Neural progenitor cell (in vitro differentiated cells): ENCODE measurements at regions not wholly inside any gene's neighbourhood (a gene's known extent, or its start where the extent isn't known, plus 50 kb on each side); places are given as distances from the start of the nearest gene placed in this dataset.
A peak's percentile ranks its signal among the peaks of the same experiment; 100 is the strongest.
"Not testable (repeated sequence)": the region's sequence is repeated elsewhere in the genome, so short reads cannot be mapped to it uniquely, and the experiment has no call there.

Experiments used
- DNase-seq: peaks from one replicate; pipeline ENCODE4 v3.0.0-alpha.2; 2016; ENCODE audit warnings: low spot score
- H2AFZ ChIP-seq: fragments of 200-600 bp; sonication (generic); replicated peaks from 2 replicates; pipeline ENCODE4 v1.6.1; 2016; ENCODE audit warnings: antibody characterized with exemption
- H3F3A ChIP-seq: fragments of 200-600 bp; sonication (generic); 2 replicates; pipeline ENCODE4 v1.6.1; 2016; ENCODE audit warnings: antibody characterized with exemption, low read depth
- H3K27ac ChIP-seq: fragments of 200-600 bp; sonication (generic); 2 replicates; pipeline ENCODE4 v1.5.1; 2016; ENCODE audit warnings: mild to moderate bottlenecking
- H3K27me3 ChIP-seq: fragments of 200-600 bp; sonication (generic); 2 replicates; pipeline ENCODE4 v1.6.1; 2016; ENCODE audit warnings: mild to moderate bottlenecking, moderate library complexity
- H3K36me3 ChIP-seq: fragments of 200-600 bp; sonication (generic); 2 replicates; pipeline ENCODE4 v1.5.1; 2016
- H3K4me1 ChIP-seq: fragments of 200-600 bp; sonication (generic); 2 replicates; pipeline ENCODE4 v1.6.1; 2016; ENCODE audit warnings: mixed run types
- H3K4me2 ChIP-seq: fragments of 200-600 bp; sonication (generic); 2 replicates; pipeline ENCODE4 v1.6.1; 2016
- H3K4me3 ChIP-seq: fragments of 200-600 bp; sonication (generic); 2 replicates; pipeline ENCODE4 v1.5.1; 2016
- H3K79me2 ChIP-seq: fragments of 200-600 bp; sonication (generic); 2 replicates; pipeline ENCODE4 v1.6.1; 2016; ENCODE audit warnings: low read depth
- H3K9ac ChIP-seq: fragments of 200-600 bp; sonication (generic); 2 replicates; pipeline ENCODE4 v1.6.1; 2016
- H3K9me3 ChIP-seq: fragments of 200-600 bp; sonication (generic); 2 replicates; pipeline ENCODE4 v1.5.1; 2016; ENCODE audit warnings: low read depth
- H4K20me1 ChIP-seq: fragments of 200-600 bp; sonication (generic); 2 replicates; pipeline ENCODE4 v1.6.1; 2016; ENCODE audit warnings: low read depth
- H3K27ac Mint-ChIP-seq: 3 replicates; pipeline ENCODE4 v1.8.0; 2021; ENCODE audit warnings: mixed read lengths
- H3K27me3 Mint-ChIP-seq: 2 replicates; pipeline ENCODE4 v1.8.0; 2022; ENCODE audit warnings: low read depth, mild to moderate bottlenecking, inconsistent platforms, moderate library complexity, mixed read lengths; ENCODE audit not compliant: insufficient read depth
- H3K36me3 Mint-ChIP-seq: 3 replicates; pipeline ENCODE4 v1.8.0; 2021; ENCODE audit warnings: mixed read lengths
- H3K4me1 Mint-ChIP-seq: 3 replicates; pipeline ENCODE4 v1.8.0; 2021; ENCODE audit warnings: mixed read lengths
- H3K4me3 Mint-ChIP-seq: 3 replicates; pipeline ENCODE4 v1.8.0; 2021; ENCODE audit warnings: mild to moderate bottlenecking, moderate library complexity, mixed read lengths
- H3K9me3 Mint-ChIP-seq: 3 replicates; pipeline ENCODE4 v1.8.0; 2020; ENCODE audit warnings: mixed read lengths
- CTCF ChIP-seq: fragments of 200-600 bp; sonication (generic); IDR thresholded peaks from 2 replicates; pipeline ENCODE4 v1.5.1; 2017; ENCODE audit warnings: antibody characterized with exemption, mild to moderate bottlenecking
- EZH2 ChIP-seq: fragments of 200-600 bp; sonication (generic); IDR thresholded peaks from 2 replicates; pipeline ENCODE4 v1.6.1; 2017; ENCODE audit warnings: antibody characterized with exemption, mild to moderate bottlenecking, moderate library complexity
- EZH2phosphoT487 ChIP-seq: fragments of 200-600 bp; sonication (generic); IDR thresholded peaks from 2 replicates; pipeline ENCODE4 v1.6.1; 2017; ENCODE audit warnings: antibody characterized with exemption

- no peaks in the 10 kb centered on the region for H3K79me2 ChIP-seq
- peak overlapping the region; percentile 78 for H3K4me2 ChIP-seq
- H3K36me3 ChIP-seq: no peaks in the 10 kb centered on the region
- H3K9ac ChIP-seq: no peak overlapping the region
- H3F3A ChIP-seq: peaks cover 11% of the 10 kb centered on the region
- peak overlapping the region; percentile 82 for H2AFZ ChIP-seq
- DNase-seq: no peak
- Mint-ChIP-seq H3K36me3 (peaks cover 3% of the 10 kb centered on the region), H3K27ac (no peak overlapping the region), H3K9me3 (peaks cover 16% of the 10 kb centered on the region), H3K4me1 (peaks cover 6% of the 10 kb centered on the region), H3K27me3 (peaks cover 58% of the 10 kb centered on the region), H3K4me3 (no peak overlapping the region)
- no peaks in the 10 kb centered on the region for H3K9me3 ChIP-seq
- H4K20me1 ChIP-seq: no peaks in the 10 kb centered on the region
- TF ChIP-seq EZH2phosphoT487: no peak
- TF ChIP-seq EZH2: no peak
- TF ChIP-seq CTCF: no peak
- peaks cover 6% of the 10 kb centered on the region for H3K4me1 ChIP-seq
- peak overlapping the region; percentile 36 for H3K4me3 ChIP-seq
- peaks cover 95% of the 10 kb centered on the region for H3K27me3 ChIP-seq
- H3K27ac ChIP-seq: no peak overlapping the region
These were observed 56.4 kb upstream of the GOLGA8A start for GRCh38 chr15:34494084-34494399.

DNA sequence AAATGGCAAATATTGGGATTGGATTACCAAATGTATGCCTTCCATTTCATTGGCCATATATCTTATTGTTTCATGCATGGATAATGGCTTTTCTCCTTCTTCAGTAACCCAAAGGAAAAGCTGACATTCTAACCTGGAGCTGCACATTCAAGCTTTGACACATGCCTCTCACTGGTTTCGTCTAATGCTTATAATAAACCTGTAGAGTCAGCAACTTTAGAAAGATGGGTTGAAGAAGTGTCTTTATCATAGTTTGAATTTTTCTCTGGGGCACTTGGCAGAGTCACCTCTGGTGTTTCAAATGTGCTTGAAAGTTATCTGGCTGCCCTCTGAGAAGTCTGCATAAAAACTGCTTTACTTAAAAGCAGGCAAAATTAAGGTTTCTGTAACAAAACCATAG lies 55.4 kb upstream of the GOLGA8A start:
- H3K27me3 ChIP-seq: peaks cover 88% of the 10 kb centered on the region

GRCh38 chr15:34491488-34491887 lies 53.9 kb upstream of the GOLGA8A start:
- H3K79me2 ChIP-seq, H3K27ac ChIP-seq, H3K4me3 ChIP-seq, H3K4me2 ChIP-seq, H3K27ac Mint-ChIP-seq, H3K36me3 Mint-ChIP-seq, H3K4me1 ChIP-seq, H2AFZ ChIP-seq, DNase-seq, H3K36me3 ChIP-seq, H3K4me1 Mint-ChIP-seq, H3K9ac ChIP-seq, H3K9me3 ChIP-seq, H4K20me1 ChIP-seq: not testable (repeated sequence)
- peak overlapping the region; percentile 33 for H3K4me3 Mint-ChIP-seq
- peaks cover 49% of the 10 kb centered on the region for H3K27me3 Mint-ChIP-seq
- Histone ChIP-seq H3K27me3 (peaks cover 73% of the 10 kb centered on the region), H3F3A (peaks cover 11% of the 10 kb centered on the region)
- H3K9me3 Mint-ChIP-seq: peaks cover 16% of the 10 kb centered on the region

More for the DNA sequence above, 55.4 kb upstream of the GOLGA8A start:
- H3K9me3 ChIP-seq: no peaks in the 10 kb centered on the region
- H3F3A ChIP-seq: peaks cover 11% of the 10 kb centered on the region
- Mint-ChIP-seq H3K27ac (no peak overlapping the region), H3K4me3 (no peak overlapping the region), H3K36me3 (peaks cover 3% of the 10 kb centered on the region), H3K4me1 (peaks cover 6% of the 10 kb centered on the region), H3K9me3 (peaks cover 16% of the 10 kb centered on the region), H3K27me3 (peaks cover 55% of the 10 kb centered on the region)
- no peak overlapping the region for H2AFZ ChIP-seq
- no peak overlapping the region for H3K4me3 ChIP-seq
- no peak overlapping the region for H3K27ac ChIP-seq
- TF ChIP-seq EZH2: no peak
- no peak for TF ChIP-seq CTCF
- TF ChIP-seq EZH2phosphoT487: no peak
- no peaks in the 10 kb centered on the region for H3K79me2 ChIP-seq
- peaks cover 6% of the 10 kb centered on the region for H3K4me1 ChIP-seq
- H3K4me2 ChIP-seq: no peak overlapping the region
- no peak for DNase-seq
- H3K36me3 ChIP-seq: no peaks in the 10 kb centered on the region
- H4K20me1 ChIP-seq: no peaks in the 10 kb centered on the region
- no peak overlapping the region for H3K9ac ChIP-seq

DNA sequence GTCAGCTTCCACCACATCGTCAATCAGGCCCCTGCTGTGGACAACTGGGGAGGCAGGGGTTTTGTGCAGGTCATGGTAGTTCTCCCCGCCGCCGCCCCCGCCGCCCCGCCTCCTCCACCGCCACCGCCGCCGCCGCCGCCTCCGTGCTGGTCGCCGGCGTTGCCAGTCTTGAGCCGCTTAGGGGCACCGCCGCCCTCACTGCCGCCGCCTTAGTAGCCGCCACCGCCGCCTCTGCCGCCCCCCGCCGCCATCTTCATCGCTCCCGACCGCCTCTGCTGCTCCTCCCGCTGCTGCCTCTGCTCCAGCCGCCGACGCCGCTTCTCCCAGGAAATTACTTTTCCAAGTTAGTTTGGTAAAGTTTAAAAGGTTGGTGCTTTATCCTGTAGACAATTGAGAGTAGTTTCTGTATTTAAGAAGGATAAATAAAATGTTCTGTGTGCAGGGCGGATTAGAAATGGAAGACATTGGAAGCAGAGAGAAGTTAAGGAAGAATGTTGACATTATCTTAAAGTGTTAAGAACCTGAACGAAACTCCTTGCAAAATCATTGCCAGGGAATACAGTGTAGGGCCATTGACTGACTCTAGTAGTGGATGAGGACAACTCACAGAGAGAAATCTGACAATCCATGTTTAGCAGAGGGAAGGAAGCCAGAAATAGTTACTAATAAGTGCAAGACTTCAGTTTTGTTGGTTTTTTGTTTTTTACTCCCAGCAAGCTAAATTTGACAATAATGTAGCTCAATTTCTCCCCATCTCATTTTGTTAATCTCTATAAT lies 53.0 kb upstream of the GOLGA8A start:
- no peak overlapping the region for H3K27ac Mint-ChIP-seq
- peaks cover 6% of the 10 kb centered on the region for H3K4me1 Mint-ChIP-seq
- TF ChIP-seq EZH2: peak; percentile 72
- TF ChIP-seq CTCF: no peak
- peak; percentile 59 for TF ChIP-seq EZH2phosphoT487
- Histone ChIP-seq H3K4me1 (peaks cover 6% of the 10 kb centered on the region), H2AFZ (peak overlapping the region; percentile 91), H3F3A (peaks cover 11% of the 10 kb centered on the region), H4K20me1 (no peaks in the 10 kb centered on the region), H3K9ac (no peak overlapping the region), H3K27me3 (peaks cover 64% of the 10 kb centered on the region), H3K9me3 (no peaks in the 10 kb centered on the region), H3K4me2 (peak overlapping the region; percentile 77), H3K4me3 (peak overlapping the region; percentile 52), H3K36me3 (no peaks in the 10 kb centered on the region), H3K27ac (no peak overlapping the region), H3K79me2 (no peaks in the 10 kb centered on the region)
- H3K36me3 Mint-ChIP-seq: peaks cover 3% of the 10 kb centered on the region
- H3K4me3 Mint-ChIP-seq: peak overlapping the region; percentile 73
- peaks cover 16% of the 10 kb centered on the region for H3K9me3 Mint-ChIP-seq
- peaks cover 46% of the 10 kb centered on the region for H3K27me3 Mint-ChIP-seq
- DNase-seq: peak; percentile 83

- Histone ChIP-seq H3F3A (peaks cover 11% of the 10 kb centered on the region), H3K27me3 (peaks cover 57% of the 10 kb centered on the region)
- H2AFZ ChIP-seq, H3K4me3 Mint-ChIP-seq, H3K4me3 ChIP-seq, H4K20me1 ChIP-seq, H3K36me3 ChIP-seq, H3K36me3 Mint-ChIP-seq, H3K27ac Mint-ChIP-seq, H3K27ac ChIP-seq, DNase-seq, H3K9me3 ChIP-seq, H3K4me1 Mint-ChIP-seq, H3K4me2 ChIP-seq, H3K79me2 ChIP-seq, H3K4me1 ChIP-seq, H3K9ac ChIP-seq: not testable (repeated sequence)
- peaks cover 40% of the 10 kb centered on the region for H3K27me3 Mint-ChIP-seq
- H3K9me3 Mint-ChIP-seq: peaks cover 12% of the 10 kb centered on the region
These were observed 51.7 kb upstream of the GOLGA8A start for GRCh38 chr15:34488973-34489959.
